ENCODE measurements at regions not wholly inside any gene's neighbourhood (a gene's known extent, or its start where the extent isn't known, plus 50 kb on each side); places are given as distances from the start of the nearest gene placed in this dataset.

GRCh38 chr4:60155088-60155487, 1045.0 kb upstream of the ADGRL3 start:
- TF ChIP-seq CTCF (conservative IDR thresholded peaks at IDR 0.05; ENCODE audit: low read depth, low read length), result no peak

DNA sequence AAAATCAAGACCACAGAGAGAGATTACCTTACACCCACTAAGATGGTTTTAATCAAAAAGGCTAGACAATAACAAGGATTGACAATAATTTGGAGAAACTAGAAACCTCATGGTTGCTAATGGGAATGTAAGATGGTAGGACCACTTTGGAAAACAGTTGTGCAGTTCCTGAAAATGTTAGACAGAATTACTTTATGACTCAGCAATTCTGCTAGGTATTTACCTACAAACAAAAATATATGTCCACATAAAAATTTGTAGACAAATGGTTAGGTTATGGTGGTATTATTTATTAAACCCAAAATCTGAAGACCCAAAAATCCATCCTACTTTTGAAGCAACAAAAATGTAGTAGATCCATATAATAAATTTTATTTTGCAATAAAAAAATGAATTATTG, 1027.0 kb upstream of the ADGRL3 start:
- no peak for DNase-seq (ENCODE audit: low read depth)
- no peak for TF ChIP-seq CTCF (conservative IDR thresholded peaks at IDR 0.05; ENCODE audit: low read depth, low read length)
- no peak overlapping the region for H3K4me3 ChIP-seq (ENCODE audit: low read length)

More at GRCh38 chr4:60155088-60155487, 1045.0 kb upstream of the ADGRL3 start:
- DNase-seq (ENCODE audit: low read depth), result no peak
- no peak overlapping the region for H3K4me3 ChIP-seq (ENCODE audit: low read length)

- no peak for TF ChIP-seq CTCF (conservative IDR thresholded peaks at IDR 0.05; ENCODE audit: low read depth, low read length)
Measured at GRCh38 chr4:60173718-60174117, 1026.4 kb upstream of the ADGRL3 start.

GRCh38 chr4:60175241-60175640, 1024.9 kb upstream of the ADGRL3 start:
- DNase-seq (ENCODE audit: low read depth), result no peak
- no peak overlapping the region for H3K4me3 ChIP-seq (ENCODE audit: low read length)
- TF ChIP-seq CTCF (conservative IDR thresholded peaks at IDR 0.05; ENCODE audit: low read depth, low read length), result no peak

More at GRCh38 chr4:60173718-60174117, 1026.4 kb upstream of the ADGRL3 start:
- no peak for DNase-seq (ENCODE audit: low read depth)
- H3K4me3 ChIP-seq (ENCODE audit: low read length), result no peak overlapping the region

GRCh38 chr4:60187428-60187827, 1012.7 kb upstream of the ADGRL3 start:
- TF ChIP-seq CTCF (conservative IDR thresholded peaks at IDR 0.05; ENCODE audit: low read depth, low read length), result no peak
- H3K4me3 ChIP-seq (ENCODE audit: low read length), result no peak overlapping the region
- DNase-seq (ENCODE audit: low read depth), result no peak

- no peak for DNase-seq (ENCODE audit: low read depth)
- TF ChIP-seq CTCF (conservative IDR thresholded peaks at IDR 0.05; ENCODE audit: low read depth, low read length), result no peak
- no peak overlapping the region for H3K4me3 ChIP-seq (ENCODE audit: low read length)
Measured at GRCh38 chr4:60189286-60189685, 1010.8 kb upstream of the ADGRL3 start.

GRCh38 chr4:60194214-60194613, 1005.9 kb upstream of the ADGRL3 start:
- no peak for DNase-seq (ENCODE audit: low read depth)
- no peak for TF ChIP-seq CTCF (conservative IDR thresholded peaks at IDR 0.05; ENCODE audit: low read depth, low read length)
- H3K4me3 ChIP-seq (ENCODE audit: low read length), result no peak overlapping the region

Measured in retinal pigment epithelial cell (primary cell).